SK-N-MC (cell line): ENCODE measurements at regions not wholly inside any gene's neighbourhood (a gene's known extent, or its start where the extent isn't known, plus 50 kb on each side); places are given as distances from the start of the nearest gene placed in this dataset.

ENCODE experiments used
- EZH2 ChIP-seq: fragments of 200-600 bp; sonication (generic); IDR thresholded peaks from one replicate; pipeline ENCODE4 v1.6.1; 2017; ENCODE audit warnings: antibody characterized with exemption
- POLR2AphosphoS5 ChIP-seq: IDR thresholded peaks from 2 replicates; pipeline ENCODE4 v1.6.1; 2012; ENCODE audit warnings: mild to moderate bottlenecking, low read depth, low read length, borderline replicate concordance

DNA sequence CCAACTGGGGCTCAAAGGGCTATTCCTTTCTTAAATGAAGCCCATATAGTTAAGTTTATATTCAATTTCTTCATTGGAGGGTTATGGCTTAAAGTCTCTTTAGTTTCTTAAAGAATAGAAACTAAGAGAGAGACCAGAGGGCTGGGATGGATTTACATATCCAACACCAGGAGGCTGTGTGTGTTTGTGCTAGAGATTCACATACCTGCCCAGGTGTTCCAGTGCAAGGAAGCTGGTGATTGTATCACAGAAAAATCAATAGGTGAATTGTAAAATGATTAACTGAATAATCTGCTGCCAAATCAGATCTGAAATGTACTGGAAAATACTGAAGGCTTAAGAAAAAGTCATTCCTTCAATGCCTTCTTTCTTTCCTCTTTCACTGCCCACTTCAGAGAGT is 148.2 kb upstream of the BDNF start:
- TF ChIP-seq POLR2AphosphoS5 (no peak), EZH2 (no peak)
